Coronary artery (tissue), 2 donors: ENCODE measurements at regions not wholly inside any gene's neighbourhood (a gene's known extent, or its start where the extent isn't known, plus 50 kb on each side); places are given as distances from the start of the nearest gene placed in this dataset.
"Not testable (repeated sequence)": the region's sequence is repeated elsewhere in the genome, so short reads cannot be mapped to it uniquely, and the experiment has no call there.

Experiments
- DNase-seq: peaks from one replicate; pipeline ENCODE4 v3.0.0-alpha.2; 2017; ENCODE audit warnings: low spot score
- H3K27ac ChIP-seq, 2 donors: fragments of 200-600 bp; sonication (generic); one replicate each; pipeline ENCODE4 v1.5.1; 2016 to 2019
- H3K4me3 ChIP-seq: fragments of 200-600 bp; sonication (generic); 2 replicates; pipeline ENCODE4 v1.5.1; 2016; ENCODE audit warnings: mild to moderate bottlenecking, moderate library complexity
- TF ChIP-seq, protein P1 (sequence below): fragments of 200-600 bp; sonication (generic); IDR thresholded peaks from one replicate; pipeline ENCODE4 v1.5.1; 2019; ENCODE audit warnings: antibody characterized with exemption

DNA sequence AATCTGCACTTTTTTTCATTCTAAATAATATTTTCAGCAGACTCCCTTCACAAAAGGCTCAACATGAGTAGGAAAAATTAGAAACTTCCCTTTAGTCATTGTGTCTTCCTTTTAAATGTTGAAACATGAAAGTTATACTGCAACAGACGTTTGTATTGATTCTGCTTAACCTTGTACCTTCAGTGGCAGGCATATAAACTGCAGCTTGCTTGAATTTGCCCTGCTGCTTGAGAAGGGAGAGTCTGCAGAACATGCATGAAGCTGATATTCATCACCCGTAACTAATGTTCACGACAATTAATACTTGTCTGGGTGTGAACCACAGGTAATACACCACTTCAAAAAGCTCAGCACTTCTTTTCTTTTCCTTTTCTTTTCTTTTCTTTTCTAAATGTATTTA lies 294.7 kb upstream of the LRP1B start:
- TF ChIP-seq, protein P1, sequence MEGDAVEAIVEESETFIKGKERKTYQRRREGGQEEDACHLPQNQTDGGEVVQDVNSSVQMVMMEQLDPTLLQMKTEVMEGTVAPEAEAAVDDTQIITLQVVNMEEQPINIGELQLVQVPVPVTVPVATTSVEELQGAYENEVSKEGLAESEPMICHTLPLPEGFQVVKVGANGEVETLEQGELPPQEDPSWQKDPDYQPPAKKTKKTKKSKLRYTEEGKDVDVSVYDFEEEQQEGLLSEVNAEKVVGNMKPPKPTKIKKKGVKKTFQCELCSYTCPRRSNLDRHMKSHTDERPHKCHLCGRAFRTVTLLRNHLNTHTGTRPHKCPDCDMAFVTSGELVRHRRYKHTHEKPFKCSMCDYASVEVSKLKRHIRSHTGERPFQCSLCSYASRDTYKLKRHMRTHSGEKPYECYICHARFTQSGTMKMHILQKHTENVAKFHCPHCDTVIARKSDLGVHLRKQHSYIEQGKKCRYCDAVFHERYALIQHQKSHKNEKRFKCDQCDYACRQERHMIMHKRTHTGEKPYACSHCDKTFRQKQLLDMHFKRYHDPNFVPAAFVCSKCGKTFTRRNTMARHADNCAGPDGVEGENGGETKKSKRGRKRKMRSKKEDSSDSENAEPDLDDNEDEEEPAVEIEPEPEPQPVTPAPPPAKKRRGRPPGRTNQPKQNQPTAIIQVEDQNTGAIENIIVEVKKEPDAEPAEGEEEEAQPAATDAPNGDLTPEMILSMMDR, result no peak
- DNase-seq, result no peak
- Histone ChIP-seq H3K4me3 (no peak overlapping the region), H3K27ac (no peak overlapping the region)

- TF ChIP-seq, protein P1, result no peak
- DNase-seq, result no peak
- no peak overlapping the region for H3K27ac ChIP-seq
- H3K4me3 ChIP-seq, result no peak overlapping the region
Observed at GRCh38 chr2:142423603-142424002, 292.8 kb upstream of the LRP1B start.

GRCh38 chr2:142422769-142423168 lies 292.0 kb upstream of the LRP1B start:
- Histone ChIP-seq H3K27ac (no peak overlapping the region), H3K4me3 (no peak overlapping the region)
- TF ChIP-seq, protein P1, result no peak
- DNase-seq, result no peak

DNA sequence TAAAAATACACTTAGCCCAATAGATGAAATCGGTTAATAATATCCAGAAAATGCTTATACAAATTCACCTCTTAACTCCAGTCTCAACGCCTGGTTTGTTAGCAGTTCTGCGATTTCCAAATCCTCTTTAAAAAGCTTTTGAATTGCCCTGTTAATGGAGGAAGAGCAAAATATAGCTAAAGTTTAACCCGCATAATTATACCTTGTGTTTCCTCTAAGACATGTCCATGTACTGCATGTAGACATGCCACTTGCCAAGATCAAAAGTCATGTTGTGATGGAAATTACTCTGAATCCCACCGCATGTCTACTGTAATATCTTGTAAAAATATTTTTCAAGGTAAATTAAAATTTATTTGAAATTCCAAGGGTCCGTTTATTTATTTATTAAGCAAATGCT lies 291.2 kb upstream of the LRP1B start:
- DNase-seq, result no peak
- no peak overlapping the region for H3K27ac ChIP-seq
- H3K4me3 ChIP-seq, result no peak overlapping the region
- TF ChIP-seq, protein P1, result no peak

- H3K27ac ChIP-seq, DNase-seq, H3K4me3 ChIP-seq: not testable (repeated sequence)
Observed at GRCh38 chr2:142418699-142419098, 287.9 kb upstream of the LRP1B start.

GRCh38 chr2:142416996-142417395 lies 286.2 kb upstream of the LRP1B start:
- H3K27ac ChIP-seq, result no peak overlapping the region
- no peak overlapping the region for H3K4me3 ChIP-seq
- TF ChIP-seq, protein P1, result no peak
- no peak for DNase-seq

DNA sequence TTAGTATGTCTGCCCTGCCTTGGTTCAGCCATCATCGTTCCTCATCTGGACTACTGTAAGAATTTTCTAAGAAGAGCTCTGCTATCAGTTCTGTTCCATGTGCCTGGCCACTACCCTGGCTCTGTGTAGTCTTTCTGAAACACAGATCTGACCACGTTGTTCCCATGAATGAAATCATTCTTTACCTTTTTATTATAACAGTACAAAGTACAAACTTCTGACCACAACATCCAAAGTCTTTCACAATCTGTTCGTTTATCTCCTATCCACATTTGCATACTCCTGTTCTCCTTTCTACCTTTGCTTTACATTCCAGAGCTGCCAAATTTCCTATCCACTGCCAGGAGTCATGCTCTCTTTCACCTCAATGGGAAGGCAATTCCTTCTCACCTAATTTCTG lies 284.6 kb upstream of the LRP1B start:
- TF ChIP-seq, protein P1, result no peak
- DNase-seq, result no peak
- H3K27ac ChIP-seq, result no peak overlapping the region
- no peak overlapping the region for H3K4me3 ChIP-seq

DNA sequence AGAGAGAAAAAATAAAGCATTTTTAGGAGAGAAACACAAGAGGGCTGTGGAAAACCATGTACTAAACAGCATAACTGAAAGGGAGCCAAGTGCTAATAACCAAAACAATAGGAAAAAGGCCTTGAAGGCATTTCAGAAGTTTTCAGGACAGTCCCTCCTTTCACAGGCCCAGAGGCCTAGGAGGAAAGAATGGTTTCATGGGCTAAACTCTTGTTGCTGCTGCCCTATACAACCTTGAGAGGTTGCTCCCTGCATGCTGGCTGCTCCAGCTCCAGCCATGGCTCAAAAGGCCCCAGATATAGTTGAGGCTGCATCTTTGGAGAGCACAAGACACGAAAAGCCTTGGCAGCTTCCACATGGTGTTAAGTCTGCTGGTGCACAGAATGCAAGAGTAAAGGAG lies 267.4 kb upstream of the LRP1B start:
- H3K4me3 ChIP-seq, result no peak overlapping the region
- TF ChIP-seq, protein P1, result no peak
- DNase-seq, result no peak
- H3K27ac ChIP-seq, result no peak overlapping the region
